WTC11 (cell line): ENCODE measurements at regions not wholly inside any gene's neighbourhood (a gene's known extent, or its start where the extent isn't known, plus 50 kb on each side); places are given as distances from the start of the nearest gene placed in this dataset.

ENCODE experiments used
- ATAC-seq: fragments of 200-7000 bp; cut with Tn5 transposase; 2 replicates; pipeline ENCODE4 v1.10.0; 2021; ENCODE audit warnings: mild to moderate bottlenecking, moderate library complexity
- CTCF ChIA-PET: fragments of 300-600 bp; sonication (Branson Sonifier 250); formaldehyde crosslinking; loops from one replicate; lab custom pipeline; 2021; ENCODE audit warnings: antibody characterized with exemption; lab: Charles Lee
- POLR2A ChIA-PET: fragments of 350-600 bp; sonication (Branson Sonifier 250); formaldehyde crosslinking; loops from one replicate; lab custom pipeline; 2021; ENCODE audit warnings: antibody characterized with exemption; lab: Charles Lee
- DNase-seq: peaks from one replicate; pipeline ENCODE4 v3.0.0; 2021; ENCODE audit warnings: low spot score
- H3K27ac Mint-ChIP-seq: 2 replicates; pipeline ENCODE4 v1.8.0; 2021; ENCODE audit warnings: mixed read lengths
- H3K27me3 Mint-ChIP-seq: 2 replicates; pipeline ENCODE4 v1.8.0; 2021; ENCODE audit warnings: low read depth, mild to moderate bottlenecking, moderate library complexity, mixed read lengths
- H3K36me3 Mint-ChIP-seq: 2 replicates; pipeline ENCODE4 v1.8.0; 2021; ENCODE audit warnings: mixed read lengths
- H3K4me1 Mint-ChIP-seq: 2 replicates; pipeline ENCODE4 v1.8.0; 2022; ENCODE audit warnings: mixed read lengths
- H3K4me3 Mint-ChIP-seq: 2 replicates; pipeline ENCODE4 v1.8.0; 2021; ENCODE audit warnings: mild to moderate bottlenecking, moderate library complexity, mixed read lengths
- H3K9me3 Mint-ChIP-seq: 2 replicates; pipeline ENCODE4 v1.8.0; 2021; ENCODE audit warnings: mixed read lengths
- ELF4 ChIP-seq: sonication (generic); formaldehyde crosslinking; IDR thresholded peaks from 2 replicates; pipeline ENCODE4 v1.8.1; 2022; ENCODE audit warnings: low read depth, mild to moderate bottlenecking, moderate library complexity, missing genetic modification reagents
- ETV6 ChIP-seq: sonication (generic); formaldehyde crosslinking; IDR thresholded peaks from 2 replicates; pipeline ENCODE4 v1.8.1; 2022; ENCODE audit warnings: mild to moderate bottlenecking, missing genetic modification reagents
- GRHL2 ChIP-seq: fragments of 250-450 bp; sonication (Bioruptor Pico); IDR thresholded peaks from 2 replicates; pipeline ENCODE4 v1.8.0; 2022; ENCODE audit warnings: mild to moderate bottlenecking, moderate library complexity; ENCODE audit not compliant: insufficient replicate concordance, severe bottlenecking
- IRF2 ChIP-seq: sonication (generic); formaldehyde crosslinking; IDR thresholded peaks from 2 replicates; pipeline ENCODE4 v1.8.0; 2022; ENCODE audit warnings: low read depth, missing genetic modification reagents, borderline replicate concordance
- MXD4 ChIP-seq: fragments of 250-450 bp; sonication (Bioruptor Pico); IDR thresholded peaks from 2 replicates; pipeline ENCODE4 v1.8.0; 2021; ENCODE audit warnings: mild to moderate bottlenecking, moderate library complexity, borderline replicate concordance
- NFYB ChIP-seq: sonication (generic); formaldehyde crosslinking; conservative IDR thresholded peaks from 2 replicates; pipeline ENCODE4 v1.8.0; 2022; ENCODE audit warnings: low read depth, missing genetic modification reagents
- NR3C1 ChIP-seq: sonication (generic); formaldehyde crosslinking; conservative IDR thresholded peaks from 2 replicates; pipeline ENCODE4 v1.8.1; 2023; ENCODE audit warnings: low read depth, mild to moderate bottlenecking, missing genetic modification reagents
- OVOL2 ChIP-seq: fragments of 250-450 bp; sonication (Bioruptor Pico); IDR thresholded peaks from 2 replicates; pipeline ENCODE4 v1.9.0; 2021; ENCODE audit warnings: mild to moderate bottlenecking, borderline replicate concordance
- RORB ChIP-seq: fragments of 250-450 bp; sonication (Bioruptor Pico); IDR thresholded peaks from 2 replicates; pipeline ENCODE4 v1.9.0; 2021; ENCODE audit warnings: mild to moderate bottlenecking
- ZBTB21 ChIP-seq: sonication (generic); formaldehyde crosslinking; IDR thresholded peaks from 2 replicates; pipeline ENCODE4 v1.8.1; 2023; ENCODE audit warnings: mild to moderate bottlenecking, missing genetic modification reagents, borderline replicate concordance
- ZNF396 ChIP-seq: fragments of 250-450 bp; sonication (Bioruptor Pico); IDR thresholded peaks from 2 replicates; pipeline ENCODE4 v1.8.0; 2021; ENCODE audit warnings: mild to moderate bottlenecking, moderate library complexity, borderline replicate concordance
- TF ChIP-seq, protein P1 (sequence below): fragments of 250-450 bp; sonication (Bioruptor Pico); IDR thresholded peaks from 2 replicates; pipeline ENCODE4 v1.9.0; 2021; ENCODE audit warnings: mild to moderate bottlenecking
- TF ChIP-seq, protein P2 (sequence below): sonication (generic); formaldehyde crosslinking; IDR thresholded peaks from 2 replicates; pipeline ENCODE4 v1.8.1; 2022; ENCODE audit warnings: mild to moderate bottlenecking, missing genetic modification reagents, moderate library complexity, borderline replicate concordance
- TF ChIP-seq, protein P3 (sequence below): fragments of 250-450 bp; sonication (Bioruptor Pico); IDR thresholded peaks from 2 replicates; pipeline ENCODE4 v1.8.0; 2021; ENCODE audit warnings: mild to moderate bottlenecking
- TF ChIP-seq, protein P4 (sequence below): sonication (generic); formaldehyde crosslinking; IDR thresholded peaks from 2 replicates; pipeline ENCODE4 v1.8.0; 2023; ENCODE audit warnings: missing genetic modification reagents
- TF ChIP-seq, protein P5 (sequence below): sonication (generic); formaldehyde crosslinking; IDR thresholded peaks from 2 replicates; pipeline ENCODE4 v1.8.1; 2022; ENCODE audit warnings: low read depth, mild to moderate bottlenecking, moderate library complexity, missing genetic modification reagents, borderline replicate concordance
- TF ChIP-seq, protein P6 (sequence below): sonication (generic); formaldehyde crosslinking; IDR thresholded peaks from 2 replicates; pipeline ENCODE4 v1.8.0; 2023; ENCODE audit warnings: missing genetic modification reagents, mild to moderate bottlenecking, borderline replicate concordance

DNA sequence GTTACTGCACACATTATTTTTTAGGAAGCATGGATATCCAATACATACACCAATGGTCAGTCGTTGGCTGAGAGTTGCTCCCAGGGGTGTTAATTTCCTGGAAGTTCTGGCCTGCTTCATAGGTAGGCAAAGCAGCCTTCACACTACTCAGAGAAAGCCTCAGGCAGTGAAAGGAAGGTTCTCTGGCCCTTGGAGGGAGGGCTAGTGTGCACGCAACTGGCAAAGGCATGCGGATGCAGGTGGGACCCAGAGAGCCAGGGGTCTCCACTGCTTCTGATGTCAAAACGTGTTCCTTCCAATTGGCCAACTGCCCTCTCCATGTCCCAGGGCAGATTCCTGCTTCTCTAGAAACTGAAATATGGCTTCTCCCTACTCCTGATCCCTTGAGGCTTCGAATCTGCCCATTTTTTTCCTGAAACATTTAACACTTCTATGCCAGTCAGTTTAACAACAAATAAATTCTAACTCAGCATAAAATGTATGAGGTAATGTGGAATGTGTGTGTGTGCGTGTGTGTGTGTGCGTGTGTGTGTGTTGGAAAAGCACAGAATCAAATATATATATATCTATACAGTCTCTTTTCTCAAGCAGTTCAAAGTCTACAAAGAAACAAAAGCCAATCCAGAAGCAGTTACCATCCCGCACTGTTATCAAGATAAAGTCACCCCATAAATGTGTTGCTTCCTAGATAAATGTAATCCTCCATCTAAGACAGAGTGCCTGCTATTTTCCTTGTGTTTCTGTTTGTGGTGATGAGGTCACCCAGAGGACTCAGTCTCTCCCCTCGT is 94.0 kb upstream of the HIVEP1 start (continued):
- no peak for TF ChIP-seq ZNF396 (CRISPR knock-in tag)

DNA sequence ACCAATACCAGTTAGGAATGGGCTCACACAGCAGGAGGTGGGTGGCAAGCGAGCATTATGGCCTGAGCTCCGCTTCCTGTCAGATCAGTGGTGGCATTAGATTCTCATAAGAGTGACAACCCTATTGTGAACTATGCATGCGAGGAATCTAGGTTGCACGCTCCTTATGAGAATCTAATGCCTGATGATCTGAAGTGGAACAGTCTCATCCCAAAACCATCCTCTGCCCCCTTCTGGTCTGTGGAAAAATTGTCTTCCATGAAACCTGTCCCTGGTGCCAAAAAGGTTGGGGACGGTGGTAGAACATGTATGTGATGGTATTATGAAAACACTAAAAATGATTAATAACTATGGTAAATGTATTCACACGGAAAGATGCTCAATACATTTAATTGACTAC is 99.7 kb upstream of the HIVEP1 start:
- CTCF ChIA-PET = no interaction called here
- POLR2A ChIA-PET = no interaction called here

DNA sequence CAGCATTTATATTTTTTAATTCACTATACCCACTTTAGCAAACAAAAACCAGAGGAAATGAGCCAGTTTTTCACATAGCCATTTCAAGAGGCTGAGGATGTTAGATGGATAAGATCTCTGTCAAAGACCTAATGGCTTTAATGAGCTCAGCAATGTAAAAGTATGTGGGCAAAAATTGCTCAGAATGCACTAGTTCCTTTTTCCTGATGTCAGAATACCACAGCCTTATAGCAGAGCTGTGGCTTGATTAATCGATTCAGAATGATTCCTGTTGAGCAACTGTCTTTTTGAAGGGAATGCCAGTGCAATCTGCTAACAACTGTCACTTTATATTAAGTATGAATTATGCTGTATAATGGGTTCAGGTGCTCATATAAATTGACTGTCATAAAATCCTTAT is 100.6 kb upstream of the HIVEP1 start:
- CTCF ChIA-PET = no interaction called here
- Mint-ChIP-seq H3K27ac (no peak overlapping the region), H3K9me3 (peaks cover 25% of the 10 kb centered on the region), H3K36me3 (peaks cover 17% of the 10 kb centered on the region), H3K4me3 (no peak overlapping the region), H3K27me3 (no peaks in the 10 kb centered on the region), H3K4me1 (peaks cover 6% of the 10 kb centered on the region)
- no peak for ATAC-seq
- POLR2A ChIA-PET = no interaction called here
- no peak for DNase-seq
- no peak for TF ChIP-seq ETV6 (CRISPR knock-in tag)
- TF ChIP-seq IRF2 (CRISPR knock-in tag) = no peak
- TF ChIP-seq NFYB (CRISPR knock-in tag) = no peak
- no peak for TF ChIP-seq RORB (CRISPR knock-in tag)

More for the DNA sequence above, 99.7 kb upstream of the HIVEP1 start:
- TF ChIP-seq, protein P1, sequence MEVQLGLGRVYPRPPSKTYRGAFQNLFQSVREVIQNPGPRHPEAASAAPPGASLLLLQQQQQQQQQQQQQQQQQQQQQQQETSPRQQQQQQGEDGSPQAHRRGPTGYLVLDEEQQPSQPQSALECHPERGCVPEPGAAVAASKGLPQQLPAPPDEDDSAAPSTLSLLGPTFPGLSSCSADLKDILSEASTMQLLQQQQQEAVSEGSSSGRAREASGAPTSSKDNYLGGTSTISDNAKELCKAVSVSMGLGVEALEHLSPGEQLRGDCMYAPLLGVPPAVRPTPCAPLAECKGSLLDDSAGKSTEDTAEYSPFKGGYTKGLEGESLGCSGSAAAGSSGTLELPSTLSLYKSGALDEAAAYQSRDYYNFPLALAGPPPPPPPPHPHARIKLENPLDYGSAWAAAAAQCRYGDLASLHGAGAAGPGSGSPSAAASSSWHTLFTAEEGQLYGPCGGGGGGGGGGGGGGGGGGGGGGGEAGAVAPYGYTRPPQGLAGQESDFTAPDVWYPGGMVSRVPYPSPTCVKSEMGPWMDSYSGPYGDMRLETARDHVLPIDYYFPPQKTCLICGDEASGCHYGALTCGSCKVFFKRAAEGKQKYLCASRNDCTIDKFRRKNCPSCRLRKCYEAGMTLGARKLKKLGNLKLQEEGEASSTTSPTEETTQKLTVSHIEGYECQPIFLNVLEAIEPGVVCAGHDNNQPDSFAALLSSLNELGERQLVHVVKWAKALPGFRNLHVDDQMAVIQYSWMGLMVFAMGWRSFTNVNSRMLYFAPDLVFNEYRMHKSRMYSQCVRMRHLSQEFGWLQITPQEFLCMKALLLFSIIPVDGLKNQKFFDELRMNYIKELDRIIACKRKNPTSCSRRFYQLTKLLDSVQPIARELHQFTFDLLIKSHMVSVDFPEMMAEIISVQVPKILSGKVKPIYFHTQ (CRISPR knock-in tag) = no peak
- TF ChIP-seq ELF4 (no peak), MXD4 (CRISPR knock-in tag) (no peak), GRHL2 (no peak), NR3C1 (CRISPR knock-in tag) (no peak)
- TF ChIP-seq, protein P2, sequence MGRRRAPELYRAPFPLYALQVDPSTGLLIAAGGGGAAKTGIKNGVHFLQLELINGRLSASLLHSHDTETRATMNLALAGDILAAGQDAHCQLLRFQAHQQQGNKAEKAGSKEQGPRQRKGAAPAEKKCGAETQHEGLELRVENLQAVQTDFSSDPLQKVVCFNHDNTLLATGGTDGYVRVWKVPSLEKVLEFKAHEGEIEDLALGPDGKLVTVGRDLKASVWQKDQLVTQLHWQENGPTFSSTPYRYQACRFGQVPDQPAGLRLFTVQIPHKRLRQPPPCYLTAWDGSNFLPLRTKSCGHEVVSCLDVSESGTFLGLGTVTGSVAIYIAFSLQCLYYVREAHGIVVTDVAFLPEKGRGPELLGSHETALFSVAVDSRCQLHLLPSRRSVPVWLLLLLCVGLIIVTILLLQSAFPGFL = no peak
- TF ChIP-seq, protein P3, sequence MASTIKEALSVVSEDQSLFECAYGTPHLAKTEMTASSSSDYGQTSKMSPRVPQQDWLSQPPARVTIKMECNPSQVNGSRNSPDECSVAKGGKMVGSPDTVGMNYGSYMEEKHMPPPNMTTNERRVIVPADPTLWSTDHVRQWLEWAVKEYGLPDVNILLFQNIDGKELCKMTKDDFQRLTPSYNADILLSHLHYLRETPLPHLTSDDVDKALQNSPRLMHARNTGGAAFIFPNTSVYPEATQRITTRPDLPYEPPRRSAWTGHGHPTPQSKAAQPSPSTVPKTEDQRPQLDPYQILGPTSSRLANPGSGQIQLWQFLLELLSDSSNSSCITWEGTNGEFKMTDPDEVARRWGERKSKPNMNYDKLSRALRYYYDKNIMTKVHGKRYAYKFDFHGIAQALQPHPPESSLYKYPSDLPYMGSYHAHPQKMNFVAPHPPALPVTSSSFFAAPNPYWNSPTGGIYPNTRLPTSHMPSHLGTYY (CRISPR knock-in tag) = no peak
- TF ChIP-seq, protein P4, sequence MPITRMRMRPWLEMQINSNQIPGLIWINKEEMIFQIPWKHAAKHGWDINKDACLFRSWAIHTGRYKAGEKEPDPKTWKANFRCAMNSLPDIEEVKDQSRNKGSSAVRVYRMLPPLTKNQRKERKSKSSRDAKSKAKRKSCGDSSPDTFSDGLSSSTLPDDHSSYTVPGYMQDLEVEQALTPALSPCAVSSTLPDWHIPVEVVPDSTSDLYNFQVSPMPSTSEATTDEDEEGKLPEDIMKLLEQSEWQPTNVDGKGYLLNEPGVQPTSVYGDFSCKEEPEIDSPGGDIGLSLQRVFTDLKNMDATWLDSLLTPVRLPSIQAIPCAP (CRISPR knock-in tag) = no peak
- Mint-ChIP-seq H3K9me3 (peaks cover 20% of the 10 kb centered on the region), H3K27me3 (no peaks in the 10 kb centered on the region), H3K27ac (no peak overlapping the region), H3K36me3 (peaks cover 15% of the 10 kb centered on the region), H3K4me1 (peaks cover 6% of the 10 kb centered on the region), H3K4me3 (no peak overlapping the region)
- DNase-seq = no peak
- no peak for ATAC-seq

DNA sequence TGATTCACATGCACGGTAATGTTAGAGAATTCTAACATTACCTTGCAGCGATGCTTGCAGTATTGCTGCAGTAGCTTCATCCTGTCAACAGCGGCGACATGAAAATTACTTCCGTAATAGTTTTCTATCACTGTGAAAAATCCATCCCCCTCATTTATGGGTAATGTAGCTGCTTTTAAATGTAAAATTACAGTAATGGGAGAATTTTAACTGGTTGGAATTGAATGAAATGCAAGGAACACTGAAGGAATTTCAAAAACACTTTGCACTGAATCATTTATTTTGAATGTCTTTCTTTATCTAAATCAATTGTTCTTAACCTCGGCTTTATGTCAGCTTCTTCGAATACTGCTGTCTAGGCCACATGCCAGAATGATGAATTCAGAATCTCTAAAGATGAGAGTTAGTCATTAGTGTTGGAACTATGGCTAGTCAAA is 102.4 kb upstream of the HIVEP1 start:
- Mint-ChIP-seq H3K4me3 (no peak overlapping the region), H3K36me3 (peaks cover 17% of the 10 kb centered on the region), H3K9me3 (peaks cover 25% of the 10 kb centered on the region), H3K27ac (no peak overlapping the region), H3K27me3 (no peaks in the 10 kb centered on the region), H3K4me1 (peaks cover 6% of the 10 kb centered on the region)
- ChIA-PET CTCF (no interaction called here), POLR2A (no interaction called here)
- ATAC-seq (no peak), DNase-seq (no peak)
- TF ChIP-seq OVOL2 (no peak), ZBTB21 (CRISPR knock-in tag) (no peak)
- TF ChIP-seq, protein P5, sequence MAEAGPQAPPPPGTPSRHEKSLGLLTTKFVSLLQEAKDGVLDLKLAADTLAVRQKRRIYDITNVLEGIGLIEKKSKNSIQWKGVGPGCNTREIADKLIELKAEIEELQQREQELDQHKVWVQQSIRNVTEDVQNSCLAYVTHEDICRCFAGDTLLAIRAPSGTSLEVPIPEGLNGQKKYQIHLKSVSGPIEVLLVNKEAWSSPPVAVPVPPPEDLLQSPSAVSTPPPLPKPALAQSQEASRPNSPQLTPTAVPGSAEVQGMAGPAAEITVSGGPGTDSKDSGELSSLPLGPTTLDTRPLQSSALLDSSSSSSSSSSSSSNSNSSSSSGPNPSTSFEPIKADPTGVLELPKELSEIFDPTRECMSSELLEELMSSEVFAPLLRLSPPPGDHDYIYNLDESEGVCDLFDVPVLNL (CRISPR knock-in tag) = no peak
- TF ChIP-seq, protein P6, sequence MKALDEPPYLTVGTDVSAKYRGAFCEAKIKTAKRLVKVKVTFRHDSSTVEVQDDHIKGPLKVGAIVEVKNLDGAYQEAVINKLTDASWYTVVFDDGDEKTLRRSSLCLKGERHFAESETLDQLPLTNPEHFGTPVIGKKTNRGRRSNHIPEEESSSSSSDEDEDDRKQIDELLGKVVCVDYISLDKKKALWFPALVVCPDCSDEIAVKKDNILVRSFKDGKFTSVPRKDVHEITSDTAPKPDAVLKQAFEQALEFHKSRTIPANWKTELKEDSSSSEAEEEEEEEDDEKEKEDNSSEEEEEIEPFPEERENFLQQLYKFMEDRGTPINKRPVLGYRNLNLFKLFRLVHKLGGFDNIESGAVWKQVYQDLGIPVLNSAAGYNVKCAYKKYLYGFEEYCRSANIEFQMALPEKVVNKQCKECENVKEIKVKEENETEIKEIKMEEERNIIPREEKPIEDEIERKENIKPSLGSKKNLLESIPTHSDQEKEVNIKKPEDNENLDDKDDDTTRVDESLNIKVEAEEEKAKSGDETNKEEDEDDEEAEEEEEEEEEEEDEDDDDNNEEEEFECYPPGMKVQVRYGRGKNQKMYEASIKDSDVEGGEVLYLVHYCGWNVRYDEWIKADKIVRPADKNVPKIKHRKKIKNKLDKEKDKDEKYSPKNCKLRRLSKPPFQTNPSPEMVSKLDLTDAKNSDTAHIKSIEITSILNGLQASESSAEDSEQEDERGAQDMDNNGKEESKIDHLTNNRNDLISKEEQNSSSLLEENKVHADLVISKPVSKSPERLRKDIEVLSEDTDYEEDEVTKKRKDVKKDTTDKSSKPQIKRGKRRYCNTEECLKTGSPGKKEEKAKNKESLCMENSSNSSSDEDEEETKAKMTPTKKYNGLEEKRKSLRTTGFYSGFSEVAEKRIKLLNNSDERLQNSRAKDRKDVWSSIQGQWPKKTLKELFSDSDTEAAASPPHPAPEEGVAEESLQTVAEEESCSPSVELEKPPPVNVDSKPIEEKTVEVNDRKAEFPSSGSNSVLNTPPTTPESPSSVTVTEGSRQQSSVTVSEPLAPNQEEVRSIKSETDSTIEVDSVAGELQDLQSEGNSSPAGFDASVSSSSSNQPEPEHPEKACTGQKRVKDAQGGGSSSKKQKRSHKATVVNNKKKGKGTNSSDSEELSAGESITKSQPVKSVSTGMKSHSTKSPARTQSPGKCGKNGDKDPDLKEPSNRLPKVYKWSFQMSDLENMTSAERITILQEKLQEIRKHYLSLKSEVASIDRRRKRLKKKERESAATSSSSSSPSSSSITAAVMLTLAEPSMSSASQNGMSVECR (CRISPR knock-in tag) = no peak
